Eye (tissue), 1 donor: ENCODE measurements at regions not wholly inside any gene's neighbourhood (a gene's known extent, or its start where the extent isn't known, plus 50 kb on each side); places are given as distances from the start of the nearest gene placed in this dataset.
"Not testable (repeated sequence)": the region's sequence is repeated elsewhere in the genome, so short reads cannot be mapped to it uniquely, and the experiment has no call there.

Experiments
- DNase-seq: peaks from one replicate; pipeline ENCODE4 v3.0.0-alpha.2; 2015

- no peak for DNase-seq
Observed at GRCh38 chr4:183816077-183816476, 89.0 kb upstream of the STOX2 start.

DNA sequence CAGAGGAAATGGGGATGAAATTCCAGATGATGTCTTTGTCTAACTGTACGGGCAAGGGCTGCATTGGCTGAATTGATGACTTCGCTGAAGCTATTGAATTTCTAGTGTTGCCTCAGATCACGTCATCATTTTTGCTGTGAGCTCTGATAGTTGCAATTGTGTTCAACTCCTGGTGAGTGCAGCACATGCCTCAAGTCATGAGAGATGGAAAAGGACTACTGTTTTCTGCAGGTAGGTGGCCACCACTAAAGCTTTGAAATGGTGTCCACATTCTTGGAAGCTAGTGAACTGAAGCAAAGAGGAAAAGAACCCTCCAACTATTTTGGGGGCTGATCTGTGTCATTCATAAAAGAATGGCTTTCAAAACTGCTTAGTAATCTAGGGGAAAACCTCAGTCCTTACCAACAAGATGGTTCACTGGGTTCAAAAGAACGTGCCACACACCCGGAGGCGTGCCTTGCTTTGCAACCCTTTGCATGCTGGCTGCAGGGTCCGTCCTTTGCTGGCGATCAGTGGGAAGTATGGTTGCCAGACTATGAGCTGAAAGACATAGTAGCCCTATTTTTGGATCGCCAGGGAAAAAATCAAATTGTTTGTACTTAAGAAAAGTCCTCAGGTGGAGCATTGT, 88.1 kb upstream of the STOX2 start:
- DNase-seq = no peak

DNA sequence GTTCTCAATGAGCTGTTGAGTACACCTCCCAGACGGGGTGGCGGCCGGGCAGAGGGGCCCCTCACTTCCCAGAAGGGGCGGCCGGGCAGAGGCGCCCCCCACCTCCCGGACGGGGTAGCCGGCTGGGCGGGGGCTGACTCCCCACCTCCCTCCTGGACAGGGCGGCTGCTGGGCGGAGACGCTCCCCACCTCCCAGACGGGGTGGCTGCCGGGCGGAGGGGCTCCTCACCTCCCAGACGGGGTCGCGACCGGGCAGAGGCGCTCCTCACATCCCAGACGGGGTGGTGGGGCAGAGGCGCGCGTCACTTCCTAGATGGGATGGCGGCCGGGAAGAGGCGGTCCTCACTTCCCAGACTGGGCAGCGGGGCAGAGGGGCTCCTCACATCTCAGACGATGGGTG, 86.5 kb upstream of the STOX2 start:
- not testable (repeated sequence) for DNase-seq

DNA sequence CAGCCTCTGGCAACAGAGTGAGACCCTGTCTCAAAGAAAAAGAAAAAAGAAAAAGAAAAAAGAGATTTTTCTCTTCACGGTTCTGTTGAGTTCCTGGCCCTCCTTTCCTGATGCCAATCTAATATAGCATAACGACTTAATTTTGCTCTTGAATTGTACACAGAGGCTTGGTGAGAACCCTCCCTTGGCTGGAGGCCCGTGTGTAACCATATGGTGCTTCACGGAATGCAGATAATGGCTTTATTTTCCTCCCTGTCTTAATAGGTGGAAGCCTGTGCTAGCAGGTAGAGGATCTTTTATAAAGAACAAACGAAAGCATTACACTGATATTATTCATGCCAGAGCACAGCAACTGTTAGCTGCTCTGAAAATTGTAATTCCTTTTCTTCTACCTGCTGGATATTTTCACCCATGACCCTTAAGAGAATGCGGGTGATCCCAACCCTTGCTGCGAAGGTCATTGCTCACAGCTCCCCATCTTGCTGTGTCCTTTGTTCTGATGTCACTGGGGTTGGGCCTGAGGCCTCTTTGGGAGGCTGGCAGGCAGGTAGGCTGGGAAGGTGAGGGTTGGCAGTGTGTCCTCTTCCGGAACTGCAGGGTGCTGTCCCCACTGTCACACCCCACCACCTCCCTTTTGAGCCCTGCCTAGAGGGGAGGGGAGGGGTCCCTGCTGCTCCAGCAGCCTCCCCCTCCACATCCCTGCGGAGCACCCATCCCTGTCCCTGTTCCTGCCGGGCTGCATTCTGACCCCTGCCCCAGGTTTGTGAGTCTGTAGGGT, 83.8 kb upstream of the STOX2 start:
- DNase-seq = no peak

GRCh38 chr4:183823434-183823833, 81.7 kb upstream of the STOX2 start:
- DNase-seq = peak; percentile 33

GRCh38 chr4:183825346-183825745, 79.8 kb upstream of the STOX2 start:
- DNase-seq = no peak

- no peak for DNase-seq
Observed at GRCh38 chr4:183826461-183826860, 78.6 kb upstream of the STOX2 start.

DNA sequence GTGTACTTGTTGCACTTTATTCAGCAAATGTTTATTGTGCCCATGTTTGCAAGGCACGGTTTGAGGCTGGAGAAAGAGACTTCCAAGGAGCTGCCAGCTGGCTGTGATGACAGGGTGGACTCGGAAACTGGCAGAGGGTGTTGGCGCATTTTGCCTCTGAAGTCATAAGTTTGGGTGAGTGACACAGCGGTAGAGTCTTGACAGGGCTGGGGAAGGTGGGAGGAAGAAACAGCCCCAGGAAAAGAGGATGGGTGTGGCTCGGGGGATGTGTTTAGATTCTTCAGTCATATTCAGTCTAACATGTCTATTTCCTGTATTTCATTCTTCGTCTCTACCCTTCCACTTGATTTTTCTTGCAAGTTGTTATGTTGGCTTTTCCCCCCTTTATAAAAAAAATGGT, 77.0 kb upstream of the STOX2 start:
- no peak for DNase-seq

DNA sequence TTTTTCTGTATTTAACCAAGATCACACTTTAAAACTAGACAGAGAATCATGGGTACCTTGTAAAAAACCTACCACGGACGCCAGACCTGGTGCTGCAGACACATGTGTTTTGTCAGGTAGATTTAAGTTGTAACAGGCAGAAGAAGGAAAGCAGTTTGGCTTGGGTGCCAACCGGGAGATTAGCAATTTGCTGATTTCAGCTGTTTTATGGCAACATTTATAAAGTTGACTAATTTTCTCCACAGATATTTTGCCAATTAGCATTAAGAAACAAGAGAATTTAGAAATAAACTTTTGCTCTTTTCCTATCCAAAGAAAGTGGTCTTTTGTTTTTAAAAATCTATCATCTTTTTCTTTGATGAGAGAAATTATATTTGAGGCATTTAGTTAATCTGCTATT, 76.3 kb upstream of the STOX2 start:
- DNase-seq = no peak

DNA sequence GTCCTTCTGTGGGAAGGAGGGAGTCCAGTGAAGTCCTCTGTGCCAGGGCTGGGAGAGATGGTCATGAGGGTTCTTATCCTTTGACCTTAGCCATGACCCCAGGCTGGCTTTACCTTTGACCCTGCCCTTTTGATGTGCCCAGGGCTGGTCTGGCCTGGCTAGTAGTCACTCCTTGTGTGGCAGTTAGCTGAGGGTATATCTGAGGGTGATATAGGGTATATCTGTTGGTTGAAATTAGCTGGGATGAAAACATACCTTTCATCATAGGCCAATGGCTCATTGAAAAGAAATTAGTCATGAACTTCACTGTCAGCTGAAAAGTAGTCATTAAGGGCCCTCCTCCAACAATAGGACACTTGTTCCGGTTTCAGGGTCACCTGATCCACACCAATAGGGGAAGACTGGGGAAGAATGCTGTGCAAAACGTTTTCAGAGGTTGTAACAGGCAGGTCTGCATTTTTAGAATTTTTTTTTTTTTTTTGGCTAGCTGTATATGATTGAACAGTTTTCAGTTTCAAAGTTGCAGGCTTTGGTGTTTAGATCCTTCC, 74.6 kb upstream of the STOX2 start:
- DNase-seq = no peak

GRCh38 chr4:183831026-183831446, 74.1 kb upstream of the STOX2 start:
- no peak for DNase-seq

- DNase-seq = no peak
Observed at GRCh38 chr4:183831683-183832082, 73.4 kb upstream of the STOX2 start.

GRCh38 chr4:183832776-183833450, 72.2 kb upstream of the STOX2 start:
- no peak for DNase-seq

- no peak for DNase-seq
Observed at GRCh38 chr4:183834252-183834651, 70.9 kb upstream of the STOX2 start.

- no peak for DNase-seq
Observed at GRCh38 chr4:183837222-183837621, 67.9 kb upstream of the STOX2 start.

- DNase-seq = peak; percentile 75
Observed at GRCh38 chr4:183838987-183839712, 66.0 kb upstream of the STOX2 start.

- DNase-seq = peak; percentile 96
Observed at GRCh38 chr4:183840311-183840710, 64.8 kb upstream of the STOX2 start.

GRCh38 chr4:183841001-183841400, 64.1 kb upstream of the STOX2 start:
- DNase-seq = no peak

DNA sequence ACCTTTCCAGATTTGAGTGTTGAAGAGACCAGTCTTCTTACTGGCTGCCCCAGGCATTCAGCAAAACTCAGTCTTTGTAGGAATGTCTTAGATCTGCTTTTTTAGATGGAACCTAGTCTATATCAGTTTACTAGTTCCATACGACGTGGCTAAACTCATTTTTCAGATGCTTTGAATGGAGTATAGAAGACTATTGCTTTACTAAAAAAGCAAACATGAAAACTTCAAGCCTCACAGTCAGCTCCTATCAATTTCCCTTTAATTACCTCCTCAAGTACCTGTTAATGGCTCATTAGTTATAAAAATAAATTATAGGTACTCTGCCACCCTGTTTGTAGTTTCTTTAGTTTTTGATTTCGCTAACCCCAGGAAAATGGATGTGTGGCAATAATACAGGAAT, 63.0 kb upstream of the STOX2 start:
- no peak for DNase-seq

GRCh38 chr4:183843248-183843671, 61.8 kb upstream of the STOX2 start:
- no peak for DNase-seq

GRCh38 chr4:183846951-183847350, 58.2 kb upstream of the STOX2 start:
- no peak for DNase-seq

DNA sequence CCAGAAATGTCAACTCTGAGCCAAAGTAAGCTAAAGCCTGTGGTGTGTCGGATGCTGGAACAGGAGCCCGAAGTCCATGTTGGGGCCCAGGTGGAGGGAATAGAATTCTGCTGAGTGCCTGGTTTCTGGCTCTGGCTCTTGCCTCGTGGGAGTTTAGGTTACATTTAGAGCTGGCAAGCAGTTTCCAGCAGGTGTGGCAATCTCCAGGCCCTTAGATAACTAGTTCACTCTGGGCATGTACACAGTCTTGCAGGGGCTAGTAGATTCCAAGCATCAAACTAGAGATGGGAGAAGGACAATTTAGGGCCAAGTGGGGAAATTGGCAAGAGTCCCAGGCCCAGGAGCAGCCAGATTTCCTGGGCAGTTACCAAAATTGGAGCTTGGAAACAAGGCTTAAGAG, 56.3 kb upstream of the STOX2 start:
- no peak for DNase-seq

DNA sequence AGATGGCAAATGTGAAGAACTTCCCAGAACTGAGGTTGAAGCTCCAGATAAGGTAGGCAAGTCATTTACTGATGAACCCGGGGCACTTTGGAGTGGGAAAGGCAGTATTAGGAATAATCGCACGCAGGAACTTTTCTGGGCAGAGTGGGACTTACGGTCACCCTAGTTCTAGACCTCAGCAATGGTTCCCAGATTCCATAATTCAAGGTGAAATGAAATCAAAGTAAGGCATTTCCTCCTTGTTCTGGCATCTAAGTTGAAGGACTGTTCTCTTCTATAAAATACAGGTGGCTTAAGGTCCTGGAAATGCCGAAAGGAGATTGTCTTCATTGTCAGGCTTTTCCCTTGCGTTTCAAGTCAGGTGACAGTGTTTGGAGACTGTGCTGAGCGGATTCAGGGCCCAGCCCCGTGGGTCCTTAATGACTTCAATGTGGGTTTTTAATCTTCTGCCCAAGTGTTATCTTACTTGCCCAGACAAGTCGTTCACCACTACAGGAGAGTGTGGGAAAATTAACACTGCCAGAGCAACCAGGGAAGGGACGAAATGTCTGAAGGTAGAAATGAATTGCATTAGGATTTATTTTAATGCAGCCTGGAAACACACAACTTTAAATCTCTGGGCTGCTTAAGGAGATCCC, 52.1 kb upstream of the STOX2 start:
- DNase-seq = no peak
